G401.6 (cell line): ENCODE measurements at regions not wholly inside any gene's neighbourhood (a gene's known extent, or its start where the extent isn't known, plus 50 kb on each side); places are given as distances from the start of the nearest gene placed in this dataset.
"Not testable (repeated sequence)": the region's sequence is repeated elsewhere in the genome, so short reads cannot be mapped to it uniquely, and the experiment has no call there.

ENCODE experiments used
- FAIRE-seq: peaks from 2 replicates; lab custom pipeline; 2012; peaks lifted over from hg19 to GRCh38; lab: Jason Lieb, UNC

DNA sequence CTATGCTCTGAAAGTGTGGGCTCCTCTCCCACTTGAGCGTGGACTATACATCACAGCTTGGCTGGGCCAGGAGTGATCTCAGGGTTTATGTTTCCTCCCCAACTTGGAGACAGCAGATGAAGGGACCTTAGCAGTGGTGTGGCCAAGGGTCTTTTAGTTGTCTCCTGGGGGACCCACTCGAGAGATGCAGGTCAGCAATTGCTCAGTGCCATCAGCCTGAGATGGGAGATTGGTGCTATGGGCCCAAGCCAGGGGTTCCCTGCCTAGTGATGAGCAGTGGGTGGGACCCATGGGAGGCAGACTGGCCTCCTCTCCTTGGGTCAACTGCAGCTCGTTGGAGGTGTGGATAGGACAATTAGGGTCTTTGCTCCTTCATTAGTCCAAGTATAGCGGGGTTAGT is 510.5 kb upstream of the FSHR start:
- FAIRE-seq: no peak

- FAIRE-seq: no peak
Observed at GRCh38 chr2:49661809-49662208, 507.5 kb upstream of the FSHR start.

GRCh38 chr2:49656853-49657252 is 502.5 kb upstream of the FSHR start:
- FAIRE-seq: no peak

DNA sequence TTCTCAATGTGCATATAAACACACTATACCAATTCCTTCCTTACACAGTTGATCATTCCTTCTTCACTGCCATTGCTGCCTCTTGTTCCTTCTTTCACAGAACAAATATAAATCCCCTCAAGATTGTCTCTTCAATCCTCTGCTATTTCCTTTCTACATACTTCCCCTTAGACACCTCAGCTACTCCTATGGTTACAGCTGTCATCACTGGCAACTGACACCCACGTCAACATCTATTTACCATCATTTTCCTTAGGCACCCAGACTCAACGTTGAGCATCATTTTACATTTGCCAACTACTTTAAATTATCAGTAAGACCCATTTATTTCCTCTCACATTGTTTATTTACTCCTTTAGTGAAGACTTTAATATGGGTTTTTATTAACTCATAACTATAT is 488.8 kb upstream of the FSHR start:
- no peak for FAIRE-seq

- no peak for FAIRE-seq
Observed at GRCh38 chr2:49640630-49641029, 486.3 kb upstream of the FSHR start.

DNA sequence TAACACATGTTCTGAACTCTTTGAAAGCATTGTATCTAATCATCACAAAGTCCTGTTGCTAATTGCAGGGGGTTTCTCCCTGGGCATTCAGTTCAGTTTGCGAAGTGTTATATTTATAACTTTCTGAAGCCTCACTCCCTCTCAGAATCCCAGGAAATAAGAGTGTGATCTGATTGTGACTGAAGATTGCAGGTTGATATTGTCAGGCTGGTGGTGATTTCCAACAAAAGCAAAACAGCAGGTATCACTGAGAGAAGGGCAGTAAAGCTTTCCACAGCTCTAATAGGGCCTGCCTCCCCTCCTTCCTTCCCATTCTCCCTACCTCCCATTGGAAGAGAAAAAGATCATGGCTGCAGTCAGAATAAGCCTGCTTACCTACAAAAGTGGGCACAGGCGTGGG is 466.7 kb upstream of the FSHR start:
- FAIRE-seq: no peak

- FAIRE-seq: no peak
Observed at GRCh38 chr2:49619804-49620203, 465.5 kb upstream of the FSHR start.

DNA sequence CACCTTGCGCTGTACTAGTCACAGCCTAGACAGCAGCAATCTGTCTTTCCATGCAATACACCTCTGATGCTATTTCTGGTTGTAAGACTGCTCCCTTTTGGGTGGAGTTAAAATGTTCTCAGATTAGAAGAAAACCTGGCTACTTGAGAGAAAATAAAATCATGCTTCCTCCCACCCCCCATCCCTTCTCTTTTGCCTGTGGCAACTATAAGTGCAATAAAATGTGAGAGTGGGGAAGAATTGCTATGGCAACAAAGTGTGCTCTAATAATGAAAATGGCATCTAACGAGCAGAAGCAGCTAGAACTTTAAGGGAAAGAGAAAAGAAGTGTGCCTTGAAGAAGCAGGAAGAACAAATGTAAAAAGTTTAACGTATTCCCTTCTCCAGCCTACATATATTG is 464.2 kb upstream of the FSHR start:
- no peak for FAIRE-seq

DNA sequence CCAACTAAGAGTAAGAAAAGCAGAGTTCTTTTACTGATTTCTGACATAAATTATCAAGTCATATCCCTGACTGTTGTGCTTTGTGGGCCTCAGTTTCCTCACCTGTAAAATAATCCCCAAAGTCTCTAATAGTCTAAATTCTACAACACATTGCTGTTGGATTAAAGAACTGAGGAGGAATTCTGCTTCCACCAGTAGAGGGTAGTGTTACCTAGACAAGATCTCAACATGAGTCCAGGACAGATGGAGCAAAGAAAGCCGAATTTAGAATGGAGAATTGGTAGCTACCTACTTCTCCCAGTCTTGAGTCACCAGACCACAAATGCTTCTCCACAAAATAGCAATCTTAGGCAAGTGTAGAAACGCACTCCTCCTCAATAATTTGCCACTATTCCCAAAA is 462.5 kb upstream of the FSHR start:
- no peak for FAIRE-seq

GRCh38 chr2:49611796-49612195 is 457.5 kb upstream of the FSHR start:
- not testable (repeated sequence) for FAIRE-seq

DNA sequence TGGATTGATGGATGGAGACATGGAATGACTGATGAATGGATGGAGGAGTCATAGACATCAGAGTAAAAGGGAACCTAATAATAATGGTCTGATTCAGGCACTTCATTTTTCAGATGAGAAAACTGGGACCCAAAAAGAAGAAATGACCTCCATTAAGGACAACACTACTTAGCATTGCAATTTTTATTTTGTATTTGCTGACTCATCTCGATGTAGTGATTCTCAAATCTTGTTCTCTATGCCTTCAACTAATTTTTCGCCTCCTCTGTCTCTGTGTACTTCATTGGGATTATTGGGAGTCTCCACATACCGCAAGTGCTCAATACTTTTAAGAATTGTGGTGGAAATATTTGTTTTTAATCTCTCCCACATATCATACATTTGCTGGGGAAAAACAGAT is 446.2 kb upstream of the FSHR start:
- no peak for FAIRE-seq

- FAIRE-seq: no peak
Observed at GRCh38 chr2:49598231-49598630, 443.9 kb upstream of the FSHR start.

- FAIRE-seq: no peak
Observed at GRCh38 chr2:49585921-49586320, 431.6 kb upstream of the FSHR start.

DNA sequence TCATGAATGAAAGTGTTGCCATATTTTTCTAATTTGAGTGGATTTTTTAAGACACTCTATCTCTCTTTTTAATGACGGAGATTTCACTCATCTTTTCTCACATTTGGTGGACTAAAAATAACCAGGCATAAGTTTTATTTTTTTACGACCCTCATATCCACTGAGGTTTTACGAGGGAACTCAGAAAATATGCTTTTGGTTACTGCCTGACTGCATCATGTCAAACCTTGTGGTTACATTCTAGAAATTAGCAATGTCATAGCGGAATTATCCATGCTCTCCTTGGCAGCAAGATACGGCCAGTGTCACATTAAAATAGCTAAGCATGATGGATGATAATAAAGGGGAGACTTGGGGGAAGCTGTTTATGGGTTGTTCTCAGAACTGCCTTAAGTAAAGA is 428.6 kb upstream of the FSHR start:
- no peak for FAIRE-seq

DNA sequence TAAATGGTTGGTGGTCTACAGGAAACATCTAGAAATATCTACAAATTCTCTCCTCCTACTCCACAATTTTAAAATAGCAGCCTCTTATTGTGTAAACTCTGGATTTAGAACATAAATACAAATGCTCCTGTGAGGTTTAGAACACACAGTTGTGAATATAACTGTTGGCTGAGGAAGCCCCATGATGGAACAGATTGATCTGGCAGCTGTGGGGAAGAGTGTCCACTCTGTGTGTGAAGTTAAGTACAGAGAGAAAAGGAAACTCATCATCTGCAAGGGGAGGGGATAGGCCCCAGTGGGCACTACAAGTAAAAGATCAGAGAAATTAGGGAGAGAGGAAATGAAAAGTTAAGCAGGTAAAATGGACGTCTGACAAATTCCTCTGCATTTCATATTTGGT is 422.7 kb upstream of the FSHR start:
- FAIRE-seq: no peak

DNA sequence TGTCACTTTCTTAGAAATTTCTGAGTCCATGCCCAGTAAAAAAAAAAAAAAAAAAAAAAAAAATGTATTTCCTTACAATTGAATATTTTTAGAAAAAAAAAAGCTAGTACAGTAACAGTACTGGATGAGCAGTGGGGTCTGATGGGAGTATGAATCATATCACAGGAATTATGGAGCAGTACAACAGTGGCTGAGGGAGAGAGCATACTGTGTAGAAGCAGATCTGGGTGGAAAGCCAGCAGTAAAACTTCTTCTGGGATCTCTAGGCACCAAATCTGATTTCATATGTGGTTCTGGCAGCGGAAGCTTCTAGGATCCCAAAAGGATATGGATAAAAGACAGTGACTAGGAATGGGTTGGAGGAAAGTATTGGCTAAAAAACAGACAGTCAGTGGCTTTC is 414.9 kb upstream of the FSHR start:
- FAIRE-seq: no peak

DNA sequence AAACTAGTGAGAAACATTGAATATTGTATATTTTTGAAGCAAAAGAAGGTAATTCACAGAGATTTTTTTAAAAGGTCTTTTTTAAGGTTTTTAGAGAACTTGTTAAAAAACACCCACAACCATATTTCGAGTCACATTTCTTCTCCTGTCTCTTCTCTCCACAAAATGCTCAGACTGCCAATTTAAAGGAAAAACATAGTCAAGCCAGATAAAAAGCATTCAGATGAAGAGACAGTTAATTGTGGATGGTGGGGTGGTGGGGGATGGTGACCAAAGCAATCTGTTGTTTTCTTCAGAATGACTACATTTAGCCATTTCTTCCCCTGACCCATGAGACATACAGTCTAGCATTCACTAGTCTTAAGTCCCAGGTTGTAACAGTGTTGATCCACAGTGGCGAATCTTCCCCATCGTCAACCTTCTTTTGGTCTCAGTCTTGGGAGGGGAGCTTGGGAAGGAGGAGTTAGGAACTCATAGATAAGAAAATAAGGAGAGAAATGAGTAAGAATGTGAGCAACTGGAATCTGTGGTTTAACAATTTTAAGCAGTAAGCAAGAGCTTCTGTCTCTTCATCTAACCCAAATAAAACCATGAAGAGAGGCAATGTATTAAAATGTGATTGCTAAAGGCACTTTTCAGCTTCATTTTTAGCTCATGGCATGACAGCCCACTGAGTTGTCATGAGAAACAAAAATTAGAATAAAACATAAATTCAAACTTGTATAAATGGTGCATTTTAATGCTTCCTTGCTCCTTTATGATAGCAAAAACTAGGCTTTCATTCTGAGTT is 413.7 kb upstream of the FSHR start:
- no peak for FAIRE-seq

DNA sequence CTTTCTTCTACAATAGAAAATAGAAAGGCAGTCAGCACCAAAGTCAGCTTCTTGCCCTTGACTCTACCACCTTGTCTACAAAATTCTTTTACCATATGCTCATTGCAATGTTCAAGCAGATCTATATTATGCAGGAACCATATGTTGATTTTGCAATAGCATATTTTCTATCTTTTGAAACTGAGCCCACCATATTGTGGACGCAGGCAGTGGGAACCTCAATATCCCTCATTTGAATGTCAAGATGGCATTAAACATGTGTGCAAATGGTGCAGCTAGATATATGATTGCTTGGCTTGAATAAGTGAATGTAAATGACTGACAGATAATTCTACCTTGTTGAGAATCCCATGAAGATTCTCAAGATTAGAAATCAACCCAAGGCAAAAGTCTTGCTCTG is 412.7 kb upstream of the FSHR start:
- FAIRE-seq: no peak

GRCh38 chr2:49553658-49554057 is 399.3 kb upstream of the FSHR start:
- no peak for FAIRE-seq

DNA sequence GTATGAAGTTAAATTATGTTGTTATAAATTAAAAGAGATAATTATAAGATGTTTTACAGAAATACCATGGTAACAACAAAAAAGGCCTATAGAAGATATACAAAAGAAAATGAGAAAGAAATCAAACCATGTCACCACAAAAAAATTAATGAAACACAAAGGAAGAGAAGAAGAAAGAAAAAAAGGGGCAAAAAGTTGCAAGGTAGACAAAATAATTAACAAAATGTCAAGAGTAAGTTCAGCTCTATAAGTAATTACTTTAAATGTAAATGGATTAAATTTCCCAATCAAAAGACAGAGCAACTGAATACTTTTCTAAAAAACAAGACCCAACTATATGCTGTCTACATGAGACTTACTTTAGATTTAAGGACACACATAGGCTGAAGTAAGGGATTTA is 378.4 kb upstream of the FSHR start:
- no peak for FAIRE-seq

- FAIRE-seq: no peak
Observed at GRCh38 chr2:49515996-49516782, 361.9 kb upstream of the FSHR start.

GRCh38 chr2:49514201-49514600 is 359.9 kb upstream of the FSHR start:
- no peak for FAIRE-seq

DNA sequence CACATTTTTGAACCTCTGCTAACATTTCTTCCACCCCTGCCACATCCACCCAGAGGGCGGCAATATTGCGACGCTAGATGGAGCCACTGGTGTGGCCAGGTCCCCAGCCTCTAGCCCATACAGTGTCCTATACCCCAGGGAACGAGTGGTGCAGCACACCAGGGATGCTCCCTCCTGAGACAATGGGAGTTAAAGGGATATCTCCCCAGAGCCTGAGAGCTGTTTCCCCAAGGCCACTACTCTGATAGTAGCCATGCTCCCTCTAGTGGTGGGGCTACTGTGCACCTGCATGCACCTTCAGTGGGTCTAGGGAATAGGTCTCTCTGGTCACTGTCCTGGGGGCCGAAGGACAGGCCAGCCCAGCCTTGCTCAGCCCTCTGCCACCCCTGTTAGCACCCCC is 336.4 kb upstream of the FSHR start:
- FAIRE-seq: no peak

GRCh38 chr2:49487139-49487538 is 332.8 kb upstream of the FSHR start:
- FAIRE-seq: no peak
